Right lobe of liver (tissue), 4 donors: ENCODE measurements at regions not wholly inside any gene's neighbourhood (a gene's known extent, or its start where the extent isn't known, plus 50 kb on each side); places are given as distances from the start of the nearest gene placed in this dataset.

Experiments
- CTCF ChIP-seq, 4 donors: fragments of 200-600 bp in 3 of 4; fragments of 450-650 bp in 1 of 4; IDR thresholded peaks; one replicate each; pipeline versions ENCODE4 v1.5.1 to v1.8.0; 2016 to 2022; ENCODE audit warnings: antibody characterized with exemption in 4 of 4, mild to moderate bottlenecking in 2 of 4
- POLR2A ChIP-seq: fragments of 450-650 bp; IDR thresholded peaks from one replicate; pipeline ENCODE4 v1.6.1; 2017; ENCODE audit warnings: antibody characterized with exemption, mild to moderate bottlenecking
- donor health status: DM: no; HTN: no; CAD: no.
- donor health status: DM: no; HTN: no; CAD: no.
- donor health status: DM: no; HTN: yes; CAD: no.

GRCh38 chr18:25518716-25519053 lies 166.7 kb upstream of the ZNF521 start:
- no peak for TF ChIP-seq CTCF (IDR thresholded peaks at IDR 0.05)
- TF ChIP-seq POLR2A, result no peak
